ENCODE measurements at regions not wholly inside any gene's neighbourhood (a gene's known extent, or its start where the extent isn't known, plus 50 kb on each side); places are given as distances from the start of the nearest gene placed in this dataset.
A peak's percentile ranks its signal among the peaks of the same experiment; 100 is the strongest.

- FAIRE-seq, result no peak
- H4K91ac ChIP-seq (replicated peaks; ENCODE audit: insufficient read length, low read length), result no peak overlapping the region
- CTCF ChIA-PET (ENCODE audit: partially characterized antibody), result no interaction called here
These were observed 685.0 kb downstream of the RAPGEF2 start for GRCh38 chr4:159787901-159788300.

More at GRCh38 chr4:159787901-159788300, 685.0 kb downstream of the RAPGEF2 start:
- Histone ChIP-seq H3K23me2 (ENCODE audit: low read depth, low read length) (no peaks in the 10 kb centered on the region; the same call in 1 of the 2 replicates), H3K14ac (ENCODE audit: insufficient read length) (no peak overlapping the region), H2BK120ac (replicated peaks; ENCODE audit: low read depth, low read length) (no peak overlapping the region), H3K27ac (ENCODE audit: low read depth, low read length) (no peak overlapping the region), H4K5ac (ENCODE audit: insufficient read length, low read depth, low read length) (no peak overlapping the region), H2BK12ac (ENCODE audit: low read depth, low read length) (no peak overlapping the region), H3K56ac (replicated peaks; ENCODE audit: insufficient read length, low read depth, low read length) (no peak overlapping the region), H3K18ac (ENCODE audit: extremely low read depth, low read length) (no peak overlapping the region), H4K20me1 (replicated peaks in 1 of 2; ENCODE audit: control insufficient read depth in 1 of 2, insufficient read depth in 2 of 2, low read length in 2 of 2) (no peaks in the 10 kb centered on the region), H3K23ac (ENCODE audit: insufficient read length) (no peak overlapping the region), H3K9me3 (ENCODE audit: insufficient read depth in 2 of 2, low read depth in 1 of 2, low read length in 1 of 2) (no peaks in the 10 kb centered on the region), H3K27me3 (replicated peaks in 1 of 4; ENCODE audit: control insufficient read depth in 3 of 4, extremely low read depth in 1 of 4, insufficient read depth in 3 of 4, low read length in 3 of 4) (no peaks in the 10 kb centered on the region), H3K36me3 (ENCODE audit: control insufficient read depth in 2 of 4, insufficient read depth in 4 of 4, low read length in 3 of 4) (no peaks in the 10 kb centered on the region), H3K79me1 (ENCODE audit: low read depth, low read length) (no peaks in the 10 kb centered on the region), H2BK15ac (ENCODE audit: low read length) (no peak overlapping the region), H3K4ac (replicated peaks; ENCODE audit: insufficient read length, low read depth, low read length) (no peak overlapping the region), H3K4me1 (replicated peaks in 1 of 4; ENCODE audit: control insufficient read depth in 3 of 4, insufficient read depth in 4 of 4, low read length in 3 of 4) (no peaks in the 10 kb centered on the region), H2AK5ac (ENCODE audit: low read depth, low read length) (no peak overlapping the region), H3K79me2 (ENCODE audit: control insufficient read depth in 1 of 2, insufficient read depth in 2 of 2, low read length in 2 of 2) (no peaks in the 10 kb centered on the region), H2BK5ac (ENCODE audit: low read depth, low read length) (no peak overlapping the region), H2BK20ac (ENCODE audit: low read length) (no peak overlapping the region), H3K9ac (replicated peaks in 1 of 4; ENCODE audit: extremely low read depth in 1 of 4, low read depth in 3 of 4, low read length in 3 of 4) (no peak overlapping the region), H3K4me3 (ENCODE audit: extremely low read depth in 1 of 4, insufficient read depth in 2 of 4, low read depth in 3 of 4, low read length in 4 of 4) (no peak overlapping the region), H4K8ac (ENCODE audit: extremely low read depth, insufficient read depth, low read length) (no peak overlapping the region), H3K4me2 (ENCODE audit: insufficient read depth in 1 of 2, low read depth in 2 of 2, low read length in 2 of 2) (no peak overlapping the region), H2AFZ (ENCODE audit: low read length) (0 out of 2 replicates have a peak overlapping the region, but pooled peaks have one; percentile 22)
- no peak for DNase-seq (ENCODE audit: low read depth in 1 of 2, low spot score in 2 of 2)
- TF ChIP-seq CBX8 (IDR thresholded peaks at IDR 0.05; ENCODE audit: borderline replicate concordance, low read depth, low read length), result no peak
- TF ChIP-seq FOSL1 (IDR thresholded peaks at IDR 0.05; ENCODE audit: insufficient read depth, low read depth, low read length), result no peak
- TF ChIP-seq CHD1 (IDR thresholded peaks at IDR 0.05; ENCODE audit: low read depth, low read length), result no peak
- 94% methylated on average over 2 of the region's 2 CpGs; no CpG with 5 or more reads in 1 of the 2 experiments for WGBS, 2 experiments (ENCODE audit: extremely low coverage in 1 of 2, insufficient coverage in 1 of 2, insufficient read length in 1 of 2, insufficient replicate concordance in 2 of 2, low coverage in 1 of 2, low lambda C conversion rate in 2 of 2, missing lambda C conversion rate in 1 of 2)
- POLR2A ChIA-PET (ENCODE audit: partially characterized antibody), result no interaction called here

Data from H1 (cell line).